GM23338 (cell line): ENCODE measurements at regions not wholly inside any gene's neighbourhood (a gene's known extent, or its start where the extent isn't known, plus 50 kb on each side); places are given as distances from the start of the nearest gene placed in this dataset.

Experiments used
- ATAC-seq: fragments of 200-7000 bp; cut with Tn5 transposase; 3 replicates; pipeline ENCODE4 v1.9.1; 2020
- DNase-seq: peaks from one replicate; pipeline ENCODE4 v3.0.0-alpha.2; 2015; ENCODE audit warnings: low spot score
- H2AFZ ChIP-seq: fragments of 200-600 bp; sonication (generic); 2 replicates; pipeline ENCODE4 v1.8.0; 2016; ENCODE audit warnings: antibody characterized with exemption, mild to moderate bottlenecking, moderate library complexity
- H3F3A ChIP-seq: fragments of 200-600 bp; sonication (generic); replicated peaks from 2 replicates; pipeline ENCODE4 v1.8.0; 2017; ENCODE audit warnings: antibody characterized with exemption, mixed run types, low read depth
- H3K27ac ChIP-seq: fragments of 200-600 bp; sonication (generic); 2 replicates; pipeline ENCODE4 v1.6.1; 2016; ENCODE audit warnings: low read depth
- H3K27me3 ChIP-seq: fragments of 200-600 bp; sonication (generic); 2 replicates; pipeline ENCODE4 v1.8.0; 2016; ENCODE audit warnings: mild to moderate bottlenecking, mixed run types, moderate library complexity; ENCODE audit not compliant: insufficient read depth
- H3K36me3 ChIP-seq: fragments of 200-600 bp; sonication (generic); 2 replicates; pipeline ENCODE4 v1.8.0; 2016; ENCODE audit warnings: mild to moderate bottlenecking; ENCODE audit not compliant: insufficient read depth
- H3K4me1 ChIP-seq: fragments of 200-600 bp; sonication (generic); 2 replicates; pipeline ENCODE4 v1.8.0; 2016; ENCODE audit warnings: mild to moderate bottlenecking, moderate library complexity; ENCODE audit not compliant: insufficient read depth
- H3K4me2 ChIP-seq: fragments of 200-600 bp; sonication (generic); 2 replicates; pipeline ENCODE4 v1.7.1; 2017; ENCODE audit warnings: mixed run types
- H3K4me3 ChIP-seq: fragments of 200-600 bp; sonication (generic); 2 replicates; pipeline ENCODE4 v1.6.1; 2016; ENCODE audit warnings: mixed run types
- H3K79me2 ChIP-seq: fragments of 200-600 bp; sonication (generic); replicated peaks from 2 replicates; pipeline ENCODE4 v1.8.0; 2017; ENCODE audit warnings: mild to moderate bottlenecking; ENCODE audit not compliant: insufficient read depth
- H3K9me2 ChIP-seq: fragments of 200-600 bp; sonication (generic); 2 replicates; pipeline ENCODE4 v1.8.0; 2017; ENCODE audit not compliant: insufficient read depth
- H4K20me1 ChIP-seq: fragments of 200-600 bp; sonication (generic); replicated peaks from 2 replicates; pipeline ENCODE4 v1.8.0; 2017; ENCODE audit warnings: mild to moderate bottlenecking; ENCODE audit not compliant: insufficient read depth
- H3K27ac Mint-ChIP-seq: 2 replicates; pipeline ENCODE4 v1.8.0; 2020; ENCODE audit warnings: inconsistent platforms, mild to moderate bottlenecking, moderate library complexity, mixed read lengths
- H3K27me3 Mint-ChIP-seq: 3 replicates; pipeline ENCODE4 v1.8.0; 2022; ENCODE audit warnings: low read depth, mild to moderate bottlenecking, moderate library complexity, mixed read lengths, inconsistent platforms; ENCODE audit not compliant: insufficient read depth, poor library complexity
- H3K36me3 Mint-ChIP-seq: 3 replicates; pipeline ENCODE4 v1.8.0; 2021; ENCODE audit warnings: low read depth, mild to moderate bottlenecking, inconsistent platforms, moderate library complexity, mixed read lengths
- H3K4me1 Mint-ChIP-seq: 3 replicates; pipeline ENCODE4 v1.8.0; 2020; ENCODE audit warnings: mild to moderate bottlenecking, inconsistent platforms, mixed read lengths
- H3K4me3 Mint-ChIP-seq: 3 replicates; pipeline ENCODE4 v1.8.0; 2021; ENCODE audit warnings: moderate library complexity, mild to moderate bottlenecking, inconsistent platforms, mixed read lengths
- H3K9me3 Mint-ChIP-seq: 3 replicates; pipeline ENCODE4 v1.8.0; 2020; ENCODE audit warnings: moderate library complexity, mild to moderate bottlenecking, inconsistent platforms, mixed read lengths
- CREB1 ChIP-seq: fragments of 250-450 bp; sonication (Bioruptor Pico); IDR thresholded peaks from 2 replicates; pipeline ENCODE4 v1.5.0; 2020; ENCODE audit warnings: low read depth, mild to moderate bottlenecking, moderate library complexity
- ETS1 ChIP-seq: IDR thresholded peaks from 2 replicates; pipeline ENCODE4 v1.6.1; 2016; ENCODE audit warnings: antibody characterized with exemption
- EZH2 ChIP-seq: fragments of 200-600 bp; sonication (generic); IDR thresholded peaks from one replicate; pipeline ENCODE4 v1.8.0; 2017; ENCODE audit warnings: antibody characterized with exemption, mild to moderate bottlenecking, low read depth; ENCODE audit not compliant: unreplicated experiment
- EZH2phosphoT487 ChIP-seq: fragments of 200-600 bp; sonication (generic); IDR thresholded peaks from one replicate; pipeline ENCODE4 v1.8.1; 2018; ENCODE audit warnings: antibody characterized with exemption; ENCODE audit not compliant: unreplicated experiment
- STAT1 ChIP-seq: IDR thresholded peaks from one replicate; pipeline ENCODE4 v1.6.1; 2016; ENCODE audit warnings: antibody characterized with exemption; ENCODE audit not compliant: unreplicated experiment
- ZNF114 ChIP-seq: fragments of 250-450 bp; sonication (Bioruptor Pico); IDR thresholded peaks from 2 replicates; pipeline ENCODE4 v1.5.0; 2020; ENCODE audit warnings: mild to moderate bottlenecking, moderate library complexity
- ZNF331 ChIP-seq: fragments of 250-450 bp; sonication (Bioruptor Pico); IDR thresholded peaks from 2 replicates; pipeline ENCODE4 v1.5.0; 2020; ENCODE audit warnings: low read depth, mild to moderate bottlenecking, moderate library complexity
- TF ChIP-seq, protein P1 (sequence below), 2 experiments: fragments of 200-600 bp in 1 of 2; sonication (generic) in 1 of 2; conservative IDR thresholded peaks; 2 replicates each; pipeline versions ENCODE4 v1.5.1 to v1.6.1; 2016 to 2017; ENCODE audit warnings: antibody characterized with exemption in 2 of 2, low read depth in 2 of 2, mild to moderate bottlenecking in 2 of 2, moderate library complexity in 1 of 2
- TF ChIP-seq, protein P2 (sequence below): fragments of 250-450 bp; sonication (Bioruptor Pico); IDR thresholded peaks from 2 replicates; pipeline ENCODE4 v1.5.0; 2020; ENCODE audit warnings: mild to moderate bottlenecking, moderate library complexity

DNA sequence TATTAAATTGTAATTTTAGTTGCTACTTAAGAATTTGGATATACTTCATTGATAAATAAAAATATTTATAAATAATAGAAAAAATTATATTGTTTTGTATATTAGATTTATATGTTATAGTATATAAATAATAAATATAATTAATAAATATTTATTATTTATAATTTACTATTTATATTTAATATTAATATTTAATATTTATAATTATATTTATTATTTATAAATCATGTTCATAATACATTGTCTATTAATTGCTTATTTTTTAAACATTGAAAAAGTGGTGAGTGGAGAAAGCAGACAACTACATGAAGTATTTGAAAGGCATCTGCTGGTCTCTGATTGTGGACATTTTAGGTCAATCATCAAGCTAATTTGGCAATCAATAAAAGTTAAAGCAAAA is 464.5 kb downstream of the MMUT start (continued):
- TF ChIP-seq, protein P1, sequence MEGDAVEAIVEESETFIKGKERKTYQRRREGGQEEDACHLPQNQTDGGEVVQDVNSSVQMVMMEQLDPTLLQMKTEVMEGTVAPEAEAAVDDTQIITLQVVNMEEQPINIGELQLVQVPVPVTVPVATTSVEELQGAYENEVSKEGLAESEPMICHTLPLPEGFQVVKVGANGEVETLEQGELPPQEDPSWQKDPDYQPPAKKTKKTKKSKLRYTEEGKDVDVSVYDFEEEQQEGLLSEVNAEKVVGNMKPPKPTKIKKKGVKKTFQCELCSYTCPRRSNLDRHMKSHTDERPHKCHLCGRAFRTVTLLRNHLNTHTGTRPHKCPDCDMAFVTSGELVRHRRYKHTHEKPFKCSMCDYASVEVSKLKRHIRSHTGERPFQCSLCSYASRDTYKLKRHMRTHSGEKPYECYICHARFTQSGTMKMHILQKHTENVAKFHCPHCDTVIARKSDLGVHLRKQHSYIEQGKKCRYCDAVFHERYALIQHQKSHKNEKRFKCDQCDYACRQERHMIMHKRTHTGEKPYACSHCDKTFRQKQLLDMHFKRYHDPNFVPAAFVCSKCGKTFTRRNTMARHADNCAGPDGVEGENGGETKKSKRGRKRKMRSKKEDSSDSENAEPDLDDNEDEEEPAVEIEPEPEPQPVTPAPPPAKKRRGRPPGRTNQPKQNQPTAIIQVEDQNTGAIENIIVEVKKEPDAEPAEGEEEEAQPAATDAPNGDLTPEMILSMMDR (conservative IDR thresholded peaks at IDR 0.05; ENCODE audit: low read depth in 2 of 2) = no peak

- DNase-seq = no peak
- H3F3A ChIP-seq = no peaks in the 10 kb centered on the region
- H3K9me2 ChIP-seq = peaks cover 15% of the 10 kb centered on the region; the same call in 1 of the 2 replicates
- no peaks in the 10 kb centered on the region for H3K27me3 ChIP-seq
- H3K4me2 ChIP-seq = no peak overlapping the region
- H3K27ac ChIP-seq = no peak overlapping the region
- H3K79me2 ChIP-seq = no peaks in the 10 kb centered on the region
- no peaks in the 10 kb centered on the region for H4K20me1 ChIP-seq
- no peaks in the 10 kb centered on the region for H3K36me3 ChIP-seq
- no peak overlapping the region for H3K4me3 ChIP-seq
- H2AFZ ChIP-seq = no peak overlapping the region
- Mint-ChIP-seq H3K4me1 (no peaks in the 10 kb centered on the region), H3K4me3 (no peak overlapping the region), H3K27ac (no peak overlapping the region), H3K36me3 (no peaks in the 10 kb centered on the region), H3K9me3 (no peaks in the 10 kb centered on the region; the same call in 2 of the 3 replicates), H3K27me3 (no peaks in the 10 kb centered on the region)
- no peak for ATAC-seq
- peaks cover 5% of the 10 kb centered on the region; the same call in 1 of the 2 replicates for H3K4me1 ChIP-seq
- TF ChIP-seq EZH2 (no peak), ZNF114 (CRISPR knock-in tag) (no peak), STAT1 (no peak), ZNF331 (no peak), CREB1 (no peak), EZH2phosphoT487 (no peak), ETS1 (no peak)
- TF ChIP-seq, protein P2, sequence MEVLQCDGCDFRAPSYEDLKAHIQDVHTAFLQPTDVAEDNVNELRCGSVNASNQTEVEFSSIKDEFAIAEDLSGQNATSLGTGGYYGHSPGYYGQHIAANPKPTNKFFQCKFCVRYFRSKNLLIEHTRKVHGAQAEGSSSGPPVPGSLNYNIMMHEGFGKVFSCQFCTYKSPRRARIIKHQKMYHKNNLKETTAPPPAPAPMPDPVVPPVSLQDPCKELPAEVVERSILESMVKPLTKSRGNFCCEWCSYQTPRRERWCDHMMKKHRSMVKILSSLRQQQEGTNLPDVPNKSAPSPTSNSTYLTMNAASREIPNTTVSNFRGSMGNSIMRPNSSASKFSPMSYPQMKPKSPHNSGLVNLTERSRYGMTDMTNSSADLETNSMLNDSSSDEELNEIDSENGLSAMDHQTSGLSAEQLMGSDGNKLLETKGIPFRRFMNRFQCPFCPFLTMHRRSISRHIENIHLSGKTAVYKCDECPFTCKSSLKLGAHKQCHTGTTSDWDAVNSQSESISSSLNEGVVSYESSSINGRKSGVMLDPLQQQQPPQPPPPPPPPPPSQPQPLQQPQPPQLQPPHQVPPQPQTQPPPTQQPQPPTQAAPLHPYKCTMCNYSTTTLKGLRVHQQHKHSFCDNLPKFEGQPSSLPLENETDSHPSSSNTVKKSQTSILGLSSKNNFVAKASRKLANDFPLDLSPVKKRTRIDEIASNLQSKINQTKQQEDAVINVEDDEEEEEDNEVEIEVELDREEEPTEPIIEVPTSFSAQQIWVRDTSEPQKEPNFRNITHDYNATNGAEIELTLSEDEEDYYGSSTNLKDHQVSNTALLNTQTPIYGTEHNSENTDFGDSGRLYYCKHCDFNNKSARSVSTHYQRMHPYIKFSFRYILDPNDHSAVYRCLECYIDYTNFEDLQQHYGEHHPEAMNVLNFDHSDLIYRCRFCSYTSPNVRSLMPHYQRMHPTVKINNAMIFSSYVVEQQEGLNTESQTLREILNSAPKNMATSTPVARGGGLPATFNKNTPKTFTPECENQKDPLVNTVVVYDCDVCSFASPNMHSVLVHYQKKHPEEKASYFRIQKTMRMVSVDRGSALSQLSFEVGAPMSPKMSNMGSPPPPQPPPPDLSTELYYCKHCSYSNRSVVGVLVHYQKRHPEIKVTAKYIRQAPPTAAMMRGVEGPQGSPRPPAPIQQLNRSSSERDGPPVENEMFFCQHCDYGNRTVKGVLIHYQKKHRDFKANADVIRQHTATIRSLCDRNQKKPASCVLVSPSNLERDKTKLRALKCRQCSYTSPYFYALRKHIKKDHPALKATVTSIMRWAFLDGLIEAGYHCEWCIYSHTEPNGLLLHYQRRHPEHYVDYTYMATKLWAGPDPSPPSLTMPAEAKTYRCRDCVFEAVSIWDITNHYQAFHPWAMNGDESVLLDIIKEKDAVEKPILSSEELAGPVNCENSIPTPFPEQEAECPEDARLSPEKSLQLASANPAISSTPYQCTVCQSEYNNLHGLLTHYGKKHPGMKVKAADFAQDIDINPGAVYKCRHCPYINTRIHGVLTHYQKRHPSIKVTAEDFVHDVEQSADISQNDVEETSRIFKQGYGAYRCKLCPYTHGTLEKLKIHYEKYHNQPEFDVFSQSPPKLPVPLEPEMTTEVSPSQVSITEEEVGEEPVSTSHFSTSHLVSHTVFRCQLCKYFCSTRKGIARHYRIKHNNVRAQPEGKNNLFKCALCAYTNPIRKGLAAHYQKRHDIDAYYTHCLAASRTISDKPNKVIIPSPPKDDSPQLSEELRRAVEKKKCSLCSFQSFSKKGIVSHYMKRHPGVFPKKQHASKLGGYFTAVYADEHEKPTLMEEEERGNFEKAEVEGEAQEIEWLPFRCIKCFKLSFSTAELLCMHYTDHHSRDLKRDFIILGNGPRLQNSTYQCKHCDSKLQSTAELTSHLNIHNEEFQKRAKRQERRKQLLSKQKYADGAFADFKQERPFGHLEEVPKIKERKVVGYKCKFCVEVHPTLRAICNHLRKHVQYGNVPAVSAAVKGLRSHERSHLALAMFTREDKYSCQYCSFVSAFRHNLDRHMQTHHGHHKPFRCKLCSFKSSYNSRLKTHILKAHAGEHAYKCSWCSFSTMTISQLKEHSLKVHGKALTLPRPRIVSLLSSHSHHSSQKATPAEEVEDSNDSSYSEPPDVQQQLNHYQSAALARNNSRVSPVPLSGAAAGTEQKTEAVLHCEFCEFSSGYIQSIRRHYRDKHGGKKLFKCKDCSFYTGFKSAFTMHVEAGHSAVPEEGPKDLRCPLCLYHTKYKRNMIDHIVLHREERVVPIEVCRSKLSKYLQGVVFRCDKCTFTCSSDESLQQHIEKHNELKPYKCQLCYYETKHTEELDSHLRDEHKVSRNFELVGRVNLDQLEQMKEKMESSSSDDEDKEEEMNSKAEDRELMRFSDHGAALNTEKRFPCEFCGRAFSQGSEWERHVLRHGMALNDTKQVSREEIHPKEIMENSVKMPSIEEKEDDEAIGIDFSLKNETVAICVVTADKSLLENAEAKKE (CRISPR knock-in tag) = no peak
- TF ChIP-seq, protein P1 (conservative IDR thresholded peaks at IDR 0.05; ENCODE audit: low read depth in 2 of 2) = no peak
These were observed 466.5 kb downstream of the MMUT start for GRCh38 chr6:48996461-48997119.
